Ishikawa (cell line): ENCODE measurements at regions not wholly inside any gene's neighbourhood (a gene's known extent, or its start where the extent isn't known, plus 50 kb on each side); places are given as distances from the start of the nearest gene placed in this dataset.

ENCODE experiments used
- EGR1 ChIP-seq: IDR thresholded peaks from 2 replicates; pipeline ENCODE4 v1.6.1; 2012
- EP300 ChIP-seq: IDR thresholded peaks from 2 replicates; pipeline ENCODE4 v1.6.1; 2012; ENCODE audit warnings: borderline replicate concordance
- RAD21 ChIP-seq: IDR thresholded peaks from 2 replicates; pipeline ENCODE4 v1.6.1; 2012; ENCODE audit warnings: low read depth
- TCF12 ChIP-seq: IDR thresholded peaks from 2 replicates; pipeline ENCODE4 v1.6.1; 2012; ENCODE audit warnings: low read depth
- YY1 ChIP-seq: IDR thresholded peaks from 2 replicates; pipeline ENCODE4 v1.6.1; 2012; ENCODE audit warnings: low read depth
- TF ChIP-seq, protein P1 (sequence below): IDR thresholded peaks from 2 replicates; pipeline ENCODE4 v1.6.1; 2012

DNA sequence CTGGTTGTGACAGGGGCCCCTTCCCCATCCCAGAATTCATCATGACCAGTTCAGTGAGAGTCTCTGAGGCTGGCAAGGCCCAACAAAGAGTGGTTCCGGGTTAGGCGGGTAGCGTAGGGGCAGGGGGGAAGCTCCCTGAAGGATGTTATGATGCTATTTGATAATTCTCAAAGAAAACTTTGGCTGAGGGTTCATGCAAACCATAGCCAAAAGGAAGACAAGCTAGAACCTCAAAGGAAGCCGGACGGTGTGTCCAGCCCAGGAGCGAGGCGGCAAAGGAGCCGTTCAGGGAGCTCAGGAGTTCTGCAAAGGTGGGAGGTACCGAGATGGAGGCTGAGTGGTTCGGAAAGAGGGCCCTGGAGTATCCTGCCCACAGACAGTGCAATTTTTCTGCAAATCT lies 226.8 kb upstream of the RAB6C start:
- TF ChIP-seq YY1 (no peak), EP300 (no peak), EGR1 (no peak), TCF12 (no peak), RAD21 (no peak)
- TF ChIP-seq, protein P1, sequence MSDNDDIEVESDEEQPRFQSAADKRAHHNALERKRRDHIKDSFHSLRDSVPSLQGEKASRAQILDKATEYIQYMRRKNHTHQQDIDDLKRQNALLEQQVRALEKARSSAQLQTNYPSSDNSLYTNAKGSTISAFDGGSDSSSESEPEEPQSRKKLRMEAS, result no peak
